ENCODE measurements at regions not wholly inside any gene's neighbourhood (a gene's known extent, or its start where the extent isn't known, plus 50 kb on each side); places are given as distances from the start of the nearest gene placed in this dataset.

- TF ChIP-seq EP300 (IDR thresholded peaks at IDR 0.05; ENCODE audit: borderline replicate concordance) (no peak), MAX (IDR thresholded peaks at IDR 0.05) (no peak), ZBTB7A (IDR thresholded peaks at IDR 0.05; ENCODE audit: low read depth) (no peak), REST (IDR thresholded peaks at IDR 0.05; ENCODE audit: low read depth) (no peak), YY1 (IDR thresholded peaks at IDR 0.05; ENCODE audit: low read depth) (no peak), TAF1 (IDR thresholded peaks at IDR 0.05; ENCODE audit: low read depth) (no peak), TCF12 (IDR thresholded peaks at IDR 0.05; ENCODE audit: low read depth) (no peak), USF1 (IDR thresholded peaks at IDR 0.05) (no peak), CEBPB (IDR thresholded peaks at IDR 0.05) (no peak), CREB1 (IDR thresholded peaks at IDR 0.05; ENCODE audit: low read depth) (no peak), RAD21 (IDR thresholded peaks at IDR 0.05; ENCODE audit: low read depth) (no peak), EGR1 (IDR thresholded peaks at IDR 0.05) (no peak), FOXM1 (IDR thresholded peaks at IDR 0.05; ENCODE audit: borderline replicate concordance, low read depth) (no peak)
Observed at GRCh38 chr3:99434190-99434589, 204.2 kb upstream of the COL8A1 start.

Data from Ishikawa (cell line).